ENCODE measurements at regions not wholly inside any gene's neighbourhood (a gene's known extent, or its start where the extent isn't known, plus 50 kb on each side); places are given as distances from the start of the nearest gene placed in this dataset.

- DNase-seq (ENCODE audit: extremely low read depth, low read depth), result peak; percentile 67
- no peak for TF ChIP-seq CTCF (IDR thresholded peaks at IDR 0.05; ENCODE audit: low read depth, low read length)
These were observed 81.7 kb downstream of the FAM217A start for GRCh38 chr6:3997177-3997770.

DNA sequence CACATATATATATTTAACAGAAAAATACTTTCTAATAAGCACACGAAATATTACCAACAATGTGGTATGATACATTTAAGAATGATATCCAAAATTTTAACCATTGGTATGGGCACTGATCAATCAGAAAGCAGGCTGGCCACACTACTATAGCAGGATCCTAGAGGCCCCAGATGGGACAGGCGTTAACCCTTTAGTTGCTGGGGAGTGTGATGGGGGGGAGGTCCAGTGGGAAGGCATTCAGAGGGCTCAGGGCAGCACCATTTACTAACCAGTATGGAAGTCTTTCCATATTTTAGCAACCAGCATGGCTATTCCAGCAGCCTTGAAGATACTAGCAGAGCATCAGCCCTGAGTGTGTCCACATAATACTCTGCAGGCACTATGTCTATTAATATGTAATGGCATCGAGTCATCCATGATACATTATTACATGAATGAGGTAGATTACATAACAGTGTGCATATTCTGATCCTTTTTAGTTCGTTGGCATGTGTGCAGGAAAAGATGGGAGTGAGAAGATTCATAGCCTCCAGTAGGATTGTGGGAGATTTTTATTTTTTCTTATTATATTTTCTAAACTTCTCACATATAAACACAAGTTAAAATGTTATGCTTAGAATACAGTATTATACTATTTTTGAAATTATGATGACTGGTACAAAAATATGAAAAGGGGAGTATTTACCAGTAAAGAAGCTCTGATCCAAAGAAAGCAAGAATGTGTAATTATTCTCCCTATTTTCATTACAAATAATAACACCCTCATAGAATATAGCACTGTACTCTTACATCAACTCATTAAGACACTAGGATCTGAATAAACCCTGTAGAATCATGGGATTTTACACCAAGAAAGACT, 78.9 kb downstream of the FAM217A start:
- no peak for TF ChIP-seq CTCF (IDR thresholded peaks at IDR 0.05; ENCODE audit: low read depth, low read length)
- no peak for DNase-seq (ENCODE audit: extremely low read depth, low read depth)

DNA sequence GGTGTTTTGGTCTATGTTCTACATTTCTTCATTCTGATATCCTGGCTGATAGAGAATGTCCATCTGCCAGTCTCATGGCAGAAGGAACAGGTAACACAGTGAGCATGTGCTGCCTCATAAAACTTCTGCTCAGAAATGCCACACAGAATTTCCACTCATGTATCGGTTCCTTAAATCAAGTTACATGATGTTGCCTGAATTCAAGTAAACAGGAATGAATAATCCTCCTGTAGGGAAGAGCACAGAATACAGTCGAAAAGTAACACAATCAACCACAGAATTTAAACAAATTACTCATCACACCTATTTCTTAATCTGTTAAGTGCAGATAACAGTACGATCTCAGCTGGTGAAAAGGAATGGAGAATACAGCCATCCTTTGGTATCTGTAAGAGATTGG, 74.7 kb downstream of the FAM217A start:
- no peak for DNase-seq (ENCODE audit: extremely low read depth, low read depth)
- TF ChIP-seq CTCF (IDR thresholded peaks at IDR 0.05; ENCODE audit: low read depth, low read length), result no peak

DNA sequence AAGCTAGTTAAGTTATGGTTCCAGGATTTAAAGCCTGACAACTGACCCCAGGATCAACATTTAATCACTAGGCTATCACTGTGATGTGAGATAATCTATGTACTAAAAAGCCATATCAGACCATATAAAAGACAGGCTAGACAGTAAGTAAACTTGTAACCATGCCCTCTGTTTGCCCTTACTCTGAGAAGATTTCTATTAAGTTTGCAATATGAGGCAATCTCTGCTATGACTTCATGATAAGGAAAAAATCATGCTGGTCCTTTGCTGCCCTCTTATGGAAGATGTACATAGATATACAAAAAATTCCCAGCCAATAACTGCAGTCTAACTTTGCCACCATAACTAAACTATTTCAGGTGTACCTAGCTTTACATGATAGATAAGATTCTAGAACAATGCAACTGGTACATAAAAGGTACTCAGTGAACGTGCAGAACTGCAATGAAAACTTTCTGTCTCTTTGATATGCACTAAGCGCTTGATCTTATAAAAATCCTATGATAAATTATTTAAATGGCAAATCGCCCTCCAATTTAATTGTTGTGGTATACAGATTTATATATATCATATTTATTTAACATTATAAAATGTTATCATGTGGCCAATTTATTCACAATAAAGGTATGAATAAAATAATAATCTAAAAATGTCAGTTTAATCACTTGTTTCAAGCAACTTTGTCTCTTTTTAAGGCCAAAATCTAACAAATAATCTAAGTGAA, 70.5 kb downstream of the FAM217A start:
- DNase-seq (ENCODE audit: extremely low read depth, low read depth), result peak; percentile 76
- TF ChIP-seq CTCF (IDR thresholded peaks at IDR 0.05; ENCODE audit: low read depth, low read length), result peak; percentile 53

GRCh38 chr6:4009486-4009885, 69.5 kb downstream of the FAM217A start:
- no peak for TF ChIP-seq CTCF (IDR thresholded peaks at IDR 0.05; ENCODE audit: low read depth, low read length)
- no peak for DNase-seq (ENCODE audit: extremely low read depth, low read depth)

- TF ChIP-seq CTCF (IDR thresholded peaks at IDR 0.05; ENCODE audit: low read depth, low read length), result no peak
- DNase-seq (ENCODE audit: extremely low read depth, low read depth), result no peak
These were observed 68.9 kb downstream of the FAM217A start for GRCh38 chr6:4010048-4010447.

- no peak for TF ChIP-seq CTCF (IDR thresholded peaks at IDR 0.05; ENCODE audit: low read depth, low read length)
These were observed 68.2 kb downstream of the FAM217A start for GRCh38 chr6:4010689-4011090.

More at GRCh38 chr6:4010689-4011090, 68.2 kb downstream of the FAM217A start:
- no peak for DNase-seq (ENCODE audit: extremely low read depth, low read depth)

Data from AG09319 (cell line).